DMS79 treated with DMSO at 0.1 percent for 48 hours (cell line): ENCODE measurements at regions not wholly inside any gene's neighbourhood (a gene's known extent, or its start where the extent isn't known, plus 50 kb on each side); places are given as distances from the start of the nearest gene placed in this dataset.

Experiments
- DNase-seq: peaks from one replicate; lab custom pipeline; 2025; lab: John Stamatoyannopoulos, UW

DNA sequence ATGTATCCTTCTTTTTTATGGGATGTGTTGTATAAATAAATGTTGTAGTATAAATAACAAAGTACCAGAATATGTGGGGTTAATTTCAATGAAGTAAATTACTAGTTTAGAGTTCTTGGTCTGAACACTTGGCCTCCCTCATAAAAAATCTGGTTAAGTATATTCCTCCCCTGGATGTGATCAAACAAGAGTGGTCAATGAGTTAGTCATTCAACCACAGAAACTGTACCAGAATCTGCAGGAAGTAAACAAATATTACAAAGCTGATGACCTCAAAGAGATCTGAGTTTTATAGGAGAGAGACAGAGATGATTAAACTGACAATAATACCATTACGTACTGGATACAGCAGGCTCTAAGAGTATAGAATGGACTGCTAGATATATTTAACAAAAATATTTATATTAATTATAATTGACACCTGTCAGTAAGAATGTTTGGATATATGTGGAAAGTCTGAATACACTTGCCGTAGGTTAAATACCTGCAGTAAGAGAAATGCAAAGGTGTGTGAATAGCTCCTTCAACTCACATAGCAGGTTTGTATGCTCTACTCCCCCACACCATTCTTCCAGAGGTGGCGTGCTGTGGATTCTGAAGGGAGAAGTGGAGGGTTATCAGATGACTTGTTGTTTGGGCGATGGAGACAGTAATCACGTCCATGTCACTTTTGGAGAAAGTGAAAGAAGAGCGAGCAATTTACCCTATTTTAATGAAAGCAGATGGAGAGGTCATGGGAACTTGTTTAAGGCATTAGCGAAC lies 108.3 kb upstream of the LRATD1 start:
- DNase-seq = no peak

DNA sequence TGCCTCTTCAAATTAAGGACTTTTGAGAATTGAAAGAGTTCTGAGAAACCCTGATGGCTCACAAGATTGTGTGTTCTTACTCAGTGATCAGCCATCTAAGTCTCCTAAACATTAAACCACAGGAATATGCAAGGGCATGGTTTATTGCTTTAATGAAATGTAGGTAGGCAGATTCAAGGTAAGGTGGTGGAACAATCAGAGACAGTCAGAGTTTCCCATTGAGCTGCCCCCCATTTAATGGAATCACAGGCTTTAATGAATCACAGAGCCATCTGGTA lies 107.8 kb upstream of the LRATD1 start:
- no peak for DNase-seq

DNA sequence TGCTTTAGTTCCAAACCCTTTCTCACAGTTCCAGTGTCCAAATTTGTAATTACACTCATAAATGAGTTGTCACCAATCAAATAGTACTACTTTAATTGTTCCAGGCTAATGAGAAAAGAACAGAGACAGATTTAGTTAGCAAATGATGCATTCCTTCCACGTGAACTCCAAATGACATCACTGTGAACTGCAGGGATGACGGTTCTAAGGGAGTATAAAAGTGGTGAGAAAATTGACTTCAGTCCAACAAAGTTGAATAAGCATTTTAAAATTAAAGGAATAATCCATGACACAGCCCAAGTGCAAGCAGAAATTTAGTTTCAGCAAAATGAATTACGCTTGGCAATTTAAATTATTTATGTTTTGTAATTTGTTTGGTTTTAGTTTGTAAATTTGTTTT lies 102.0 kb upstream of the LRATD1 start:
- no peak for DNase-seq

DNA sequence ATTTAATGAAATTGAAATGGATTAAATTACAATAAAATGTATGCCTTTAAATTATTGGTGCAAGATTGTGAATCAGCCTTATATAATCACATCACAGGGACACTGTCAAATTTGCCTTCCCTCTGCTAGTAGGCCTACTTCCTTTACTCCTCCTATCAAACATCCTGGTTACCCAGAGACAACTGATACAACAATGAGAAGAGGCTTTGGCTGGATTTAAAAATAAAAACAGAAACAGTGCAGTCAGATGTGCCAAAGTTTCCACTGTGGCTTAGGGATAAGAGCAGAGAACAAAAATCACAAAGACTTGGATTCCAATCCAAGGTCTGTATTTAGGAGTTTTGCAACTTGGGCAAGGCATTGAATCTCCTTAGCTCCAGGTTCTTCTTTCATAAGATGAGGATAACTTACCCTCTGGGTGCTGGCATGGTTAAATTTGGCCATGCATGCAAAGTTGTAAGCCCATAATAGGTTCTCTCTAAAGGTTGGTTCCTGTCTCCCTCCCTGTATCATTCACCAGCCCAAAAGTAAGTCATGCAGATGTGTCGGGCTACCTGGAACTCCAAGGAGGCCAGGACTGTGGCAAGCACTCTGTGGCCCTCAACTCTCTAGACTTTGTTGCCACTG lies 99.3 kb upstream of the LRATD1 start:
- no peak for DNase-seq

DNA sequence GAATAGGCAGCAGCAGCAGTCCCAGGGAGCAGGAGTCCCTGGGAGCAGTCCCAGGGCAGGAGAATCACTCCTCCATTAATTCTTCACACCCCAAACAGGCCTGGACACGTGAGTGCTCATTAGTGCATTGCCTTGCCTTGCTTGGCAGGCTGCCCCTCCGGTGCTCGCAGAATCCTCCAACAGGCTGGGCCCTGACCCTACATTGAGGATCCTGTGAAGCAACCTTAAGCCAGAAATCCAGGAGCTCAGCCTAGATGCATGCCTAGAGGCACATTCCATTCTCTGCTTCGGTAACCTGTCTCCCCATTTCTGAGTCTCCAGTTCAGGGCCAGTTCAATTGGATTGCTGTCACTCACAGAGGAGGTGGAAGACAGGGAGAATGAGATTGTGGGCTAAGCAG lies 97.4 kb upstream of the LRATD1 start:
- peak; percentile 17 for DNase-seq

DNA sequence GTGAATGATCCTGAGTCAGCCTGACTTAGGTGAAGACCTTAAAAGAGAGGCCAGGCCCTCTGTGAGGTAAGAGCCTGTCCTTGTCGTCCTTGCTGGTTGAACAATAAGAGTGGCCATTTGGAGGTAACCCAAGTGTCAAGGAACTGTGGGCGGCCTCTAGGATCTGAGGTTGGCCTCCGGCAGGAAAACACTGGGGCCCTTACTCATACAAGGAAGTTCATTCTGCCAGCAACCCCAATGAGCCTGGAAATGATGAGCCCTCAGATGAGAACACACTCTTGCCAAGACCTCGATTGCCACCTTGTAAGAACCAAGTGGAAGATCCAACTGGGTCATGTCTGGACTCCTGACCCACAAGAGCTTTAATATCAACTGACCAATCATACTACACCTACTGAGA lies 95.5 kb upstream of the LRATD1 start:
- DNase-seq = no peak

DNA sequence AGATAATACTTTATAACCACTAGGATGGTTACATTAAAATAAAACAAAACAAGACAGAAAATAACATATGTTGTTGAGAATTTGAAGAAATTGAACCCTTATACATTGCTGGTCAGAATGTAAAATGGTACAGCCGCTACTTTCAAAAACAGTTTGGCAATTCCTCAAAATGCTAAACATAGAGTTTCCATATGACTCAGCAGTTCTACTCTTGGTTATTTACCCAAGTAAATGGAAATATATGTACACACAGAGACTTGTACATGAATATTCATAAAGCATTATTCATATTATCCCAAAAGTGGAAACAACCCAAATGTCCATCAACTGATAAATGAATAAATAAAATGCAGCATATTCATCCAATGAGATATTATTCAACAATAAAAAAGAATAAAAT lies 92.5 kb upstream of the LRATD1 start:
- no peak for DNase-seq

DNA sequence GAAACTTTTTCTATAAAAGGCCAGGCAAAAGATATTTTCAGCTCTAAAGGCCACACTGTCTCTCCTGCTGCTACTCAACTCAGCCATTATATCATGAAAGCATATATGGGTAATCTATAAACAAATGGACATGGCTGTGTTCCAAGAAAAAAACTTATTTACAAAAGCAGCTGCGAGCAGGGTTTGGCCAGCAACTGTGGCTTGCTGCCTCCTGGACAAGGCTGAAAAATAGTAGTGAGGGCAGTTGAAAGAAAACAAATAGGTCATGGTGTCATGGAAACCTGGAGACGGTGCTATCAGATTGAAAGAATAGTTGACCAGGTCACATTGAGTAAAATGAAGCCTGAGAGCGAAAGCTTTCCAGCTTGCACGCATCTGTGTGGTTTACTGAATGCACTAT lies 89.2 kb upstream of the LRATD1 start:
- DNase-seq = no peak

DNA sequence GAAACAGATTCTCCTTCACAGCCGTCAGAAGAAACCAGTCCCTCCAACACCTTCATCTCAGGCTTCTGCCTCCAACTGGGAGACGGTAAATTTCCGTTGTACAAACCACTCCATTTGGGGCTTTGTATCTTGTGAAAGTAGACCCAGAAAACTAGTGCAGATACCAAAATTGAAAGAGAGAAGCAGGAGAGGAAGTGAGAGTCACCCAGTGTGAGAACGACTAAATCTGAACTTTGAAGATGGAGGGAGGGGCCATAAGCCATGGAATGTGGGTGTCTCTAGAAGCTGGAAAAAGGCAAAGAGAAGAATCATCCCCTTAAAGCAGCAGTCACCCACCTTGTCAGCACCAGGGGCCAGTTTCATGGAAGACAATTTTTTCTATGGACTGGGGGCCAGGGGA lies 88.3 kb upstream of the LRATD1 start:
- no peak for DNase-seq

DNA sequence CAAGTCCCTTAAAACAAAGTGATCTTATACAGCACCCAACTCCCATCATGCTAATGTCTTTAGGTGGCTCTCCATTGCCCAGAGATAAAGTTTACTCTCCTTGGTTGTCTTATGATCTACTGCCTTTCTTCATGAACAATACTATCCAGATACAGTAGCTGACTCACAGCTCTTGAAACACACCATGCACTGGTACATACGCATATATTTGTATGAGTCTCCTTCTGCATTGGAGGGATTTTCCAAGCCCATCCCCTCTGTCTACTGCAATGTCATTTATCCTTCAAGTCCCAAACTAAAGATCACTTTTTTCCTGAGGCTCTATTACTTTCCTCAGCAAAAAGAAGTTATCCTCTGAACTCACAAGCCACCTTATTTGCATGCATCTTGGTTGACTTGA lies 84.7 kb upstream of the LRATD1 start:
- no peak for DNase-seq

DNA sequence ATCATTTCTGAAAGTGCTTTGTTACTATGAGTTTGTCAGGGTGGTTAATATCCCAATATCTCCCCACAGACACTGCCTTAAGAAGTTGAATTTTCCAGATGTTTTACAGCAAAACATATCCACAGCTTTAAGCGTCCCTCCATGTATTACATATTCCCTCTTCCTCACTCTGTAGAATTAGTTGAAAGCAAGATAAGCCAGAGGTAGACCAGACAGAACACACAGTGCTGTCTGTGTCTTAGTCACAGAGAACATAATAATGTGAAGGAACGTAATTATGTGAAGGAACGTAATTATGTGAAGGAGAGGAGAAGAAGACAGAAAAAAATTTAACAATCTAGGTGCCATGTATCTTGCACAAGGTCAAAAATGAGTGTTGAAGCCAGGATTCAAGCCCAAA lies 81.9 kb upstream of the LRATD1 start:
- no peak for DNase-seq

DNA sequence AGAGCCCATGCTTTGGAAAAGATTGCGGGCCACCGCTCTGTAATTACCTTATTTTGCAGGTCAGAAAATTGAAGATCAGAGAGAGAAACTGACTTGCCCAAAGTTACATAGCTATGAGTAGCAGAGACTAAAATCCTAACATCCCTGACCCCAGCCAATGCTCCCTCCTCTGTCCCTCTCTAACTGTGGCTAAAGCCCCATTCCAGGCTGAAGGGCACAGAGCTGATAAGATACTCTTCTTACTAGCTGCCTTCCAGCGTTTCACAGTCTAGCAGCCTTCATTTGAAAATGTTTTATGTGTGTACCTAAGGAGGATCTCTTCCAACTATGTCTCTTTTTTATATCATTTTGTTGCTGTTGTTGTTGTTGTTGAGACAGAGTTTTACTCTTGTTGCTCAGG lies 81.4 kb upstream of the LRATD1 start:
- DNase-seq = no peak

DNA sequence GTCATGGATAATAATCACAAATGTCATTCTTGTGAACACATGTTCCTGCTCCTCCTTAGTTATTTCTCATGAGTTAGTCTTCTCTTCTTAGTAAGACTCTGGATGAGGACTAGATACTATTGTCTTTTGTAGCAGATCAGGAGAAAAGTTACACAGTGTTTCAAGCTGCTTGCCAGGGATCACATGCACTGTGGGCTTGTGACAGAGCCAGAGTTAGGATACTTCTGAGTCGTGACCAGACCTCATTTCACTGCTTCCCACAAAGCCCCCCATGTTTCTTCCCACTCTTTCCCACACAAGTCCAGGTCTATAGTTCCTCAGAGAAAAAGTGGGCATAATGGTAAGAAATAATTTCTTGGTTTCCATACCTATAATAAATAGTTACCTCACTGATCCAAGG lies 80.2 kb upstream of the LRATD1 start:
- no peak for DNase-seq

DNA sequence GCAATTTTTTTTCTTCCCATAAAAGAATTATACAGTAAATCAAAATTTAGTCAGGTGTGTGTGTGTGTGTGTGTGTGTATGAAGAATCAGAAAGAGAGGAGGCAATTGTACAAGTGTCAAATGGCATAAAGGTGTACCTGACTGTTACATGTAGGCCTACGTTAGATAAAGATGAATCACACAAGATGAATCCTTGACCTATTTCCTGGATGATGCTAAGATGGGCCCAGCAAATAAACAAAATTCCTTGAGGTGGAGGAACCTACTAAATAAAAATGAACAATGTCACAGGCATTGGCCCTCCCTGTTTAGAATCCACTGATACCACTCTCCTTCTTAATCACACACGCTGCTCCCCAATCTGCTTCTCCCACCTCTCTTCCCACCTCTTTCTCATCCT lies 79.7 kb upstream of the LRATD1 start:
- no peak for DNase-seq

DNA sequence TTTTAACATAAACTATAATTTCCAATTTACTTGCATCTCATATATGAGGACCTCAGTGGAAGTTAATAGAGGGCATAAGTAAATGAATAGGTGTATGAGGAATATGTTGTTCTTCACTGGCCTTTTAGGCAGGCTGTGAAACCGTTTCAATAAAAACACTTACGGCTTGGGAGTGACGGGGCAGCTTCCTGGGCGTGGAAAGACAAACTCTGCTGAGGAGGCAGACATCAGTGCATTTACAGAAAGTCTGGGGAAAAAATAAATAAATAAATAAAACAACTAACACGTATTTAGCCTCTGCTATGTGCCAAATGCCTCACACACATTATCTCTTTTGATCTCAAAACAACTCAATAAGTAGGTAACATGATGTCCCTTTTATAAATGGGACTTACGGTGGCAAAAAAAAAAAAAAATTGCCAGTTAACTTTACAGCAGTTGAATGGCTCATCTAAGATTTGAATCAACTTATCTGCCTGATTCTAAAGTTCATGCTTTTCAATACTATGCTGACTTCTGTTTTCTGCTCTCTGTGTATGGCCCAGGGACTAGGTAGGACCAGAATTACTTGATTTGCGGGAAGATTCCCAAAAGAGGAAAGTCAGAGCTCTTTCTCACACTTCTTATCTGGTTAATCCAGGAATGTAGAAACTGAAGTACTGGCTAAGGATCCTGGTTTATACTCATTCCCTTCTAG lies 77.5 kb upstream of the LRATD1 start:
- DNase-seq = no peak

DNA sequence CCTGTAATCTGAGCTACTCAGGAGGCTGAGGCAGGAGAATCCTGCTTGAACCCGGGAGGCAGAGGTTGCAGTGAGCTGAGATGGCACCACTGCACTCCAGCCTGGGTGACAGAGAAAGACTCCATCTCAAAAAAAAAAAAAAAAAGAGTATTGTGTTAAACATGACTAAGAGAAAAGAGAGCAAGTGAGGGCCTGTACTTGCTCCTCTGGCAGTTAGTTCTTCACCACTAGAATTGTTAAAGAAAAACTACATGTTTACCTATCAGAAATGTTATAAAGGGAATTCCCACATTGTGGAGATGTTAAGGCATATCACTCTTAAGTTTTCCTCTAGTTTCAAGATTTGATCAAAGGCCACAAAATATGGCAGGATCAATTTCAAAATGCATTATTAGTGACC lies 75.4 kb upstream of the LRATD1 start:
- DNase-seq = no peak

DNA sequence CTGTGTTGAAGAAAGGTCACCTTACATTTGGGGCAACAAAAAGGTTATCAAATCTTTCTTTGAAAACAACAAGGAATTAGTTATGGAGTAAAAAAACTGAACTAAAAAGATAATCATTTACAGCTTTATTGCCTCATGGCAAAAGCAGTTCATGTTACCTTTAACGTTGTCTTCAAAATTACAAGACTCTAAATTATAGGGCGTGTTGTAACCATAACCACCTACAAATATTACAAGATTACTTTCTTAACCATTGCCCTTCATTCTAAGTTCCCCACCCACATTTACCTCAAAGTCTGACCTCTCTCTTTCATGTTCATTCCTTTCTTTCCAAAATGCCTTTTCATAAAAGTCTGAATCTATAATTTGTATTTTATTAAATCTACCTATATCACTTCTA lies 74.6 kb upstream of the LRATD1 start:
- DNase-seq = no peak

DNA sequence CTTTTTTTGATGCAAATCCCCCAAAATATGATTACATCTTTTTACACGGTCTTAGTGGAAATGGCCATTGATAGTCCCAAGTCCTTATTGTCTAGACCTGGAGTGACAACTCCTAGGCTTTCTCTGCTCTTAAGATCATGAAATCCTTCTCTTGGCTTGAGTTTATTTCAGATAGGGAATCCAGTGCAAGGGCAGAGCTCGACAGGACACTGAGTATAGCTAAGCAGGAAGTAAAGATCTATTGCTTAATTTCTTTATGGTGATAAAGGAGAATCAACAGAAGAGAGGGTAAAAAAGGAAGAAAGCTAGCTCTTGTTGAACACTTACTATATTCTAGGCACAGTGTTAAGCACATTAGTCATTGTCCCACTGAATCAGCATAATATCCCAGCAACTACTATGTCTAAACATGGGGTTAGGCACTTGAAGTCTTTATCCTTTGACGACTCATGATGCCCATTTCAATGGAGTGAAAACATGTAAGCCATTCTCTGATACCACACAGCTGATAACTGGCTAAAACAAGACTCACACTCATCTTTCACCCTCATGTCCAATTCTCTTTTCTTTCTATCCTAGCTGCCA lies 74.1 kb upstream of the LRATD1 start:
- DNase-seq = no peak

DNA sequence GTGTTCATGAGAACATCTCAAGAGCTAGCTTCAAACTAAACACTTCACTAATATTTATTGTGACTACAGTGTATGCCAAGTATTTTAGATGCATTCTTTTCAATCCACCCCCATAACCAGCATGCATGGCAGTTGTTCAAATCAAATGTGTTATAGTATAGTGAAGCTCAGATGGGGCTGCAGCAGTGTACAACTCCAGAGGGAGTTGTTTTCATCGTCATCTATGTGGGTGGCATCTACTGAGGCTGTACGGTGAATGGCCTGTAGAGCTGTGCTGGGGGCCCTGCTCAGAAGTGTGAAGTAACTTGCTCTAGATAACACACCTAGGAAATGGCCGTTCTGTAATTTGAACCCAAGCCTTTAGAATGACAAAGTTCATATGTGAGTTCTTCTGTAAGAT lies 71.8 kb upstream of the LRATD1 start:
- no peak for DNase-seq

DNA sequence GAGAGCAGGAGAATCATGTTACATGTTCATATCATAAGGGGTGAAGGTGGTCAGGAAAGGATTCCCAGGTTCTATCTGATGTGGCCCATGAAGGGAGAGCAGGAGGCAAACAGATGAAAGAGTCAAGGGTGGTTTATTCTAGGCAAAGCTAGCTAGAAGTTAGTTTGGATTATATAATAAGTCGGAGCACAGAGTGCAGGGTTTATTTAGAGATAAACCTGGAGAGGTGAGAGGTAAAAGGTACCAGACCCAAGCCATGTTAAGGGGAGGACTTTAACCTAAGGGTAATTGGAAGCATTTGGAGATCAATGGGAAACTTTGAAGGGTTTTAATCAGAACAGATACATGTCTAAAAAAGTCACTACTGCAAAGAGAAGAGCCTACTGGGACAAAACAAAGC lies 69.2 kb upstream of the LRATD1 start:
- no peak for DNase-seq

DNA sequence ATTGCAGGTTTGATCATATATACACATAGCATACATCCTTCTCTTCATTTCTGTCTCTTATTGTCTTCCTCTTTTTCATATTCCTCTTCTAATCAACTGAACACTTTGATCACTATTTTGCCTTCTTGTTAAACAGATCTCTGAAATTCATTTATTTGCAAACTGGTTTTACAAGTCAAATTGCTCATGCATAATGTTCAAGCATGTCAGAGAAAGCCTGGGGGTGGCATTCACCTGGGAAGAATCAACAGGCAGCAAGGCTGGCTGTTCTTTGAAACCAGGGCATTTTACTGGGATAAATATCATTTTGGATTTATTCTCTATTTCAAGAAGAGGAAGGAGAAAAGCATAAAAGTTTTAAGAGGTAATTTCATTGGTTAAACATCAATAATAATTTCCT lies 66.9 kb upstream of the LRATD1 start:
- no peak for DNase-seq

DNA sequence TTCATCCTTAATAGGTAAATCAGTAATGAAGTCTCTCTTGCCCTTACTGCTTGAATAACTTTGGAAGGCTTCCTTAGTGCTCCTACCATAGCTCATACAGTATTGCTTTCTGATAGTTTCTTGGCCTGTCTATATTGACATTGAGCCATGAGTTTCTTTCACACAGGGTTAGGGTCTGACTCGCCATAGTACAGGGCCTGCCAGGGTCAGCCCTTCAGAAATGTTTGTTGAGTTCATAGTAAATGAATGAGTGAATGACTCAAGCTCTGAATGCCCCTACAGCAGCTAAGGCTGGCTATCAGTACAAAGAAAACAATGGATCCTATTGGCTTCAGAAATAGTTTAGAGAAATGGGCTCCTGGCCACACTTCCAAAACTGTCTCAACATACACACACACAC lies 65.0 kb upstream of the LRATD1 start:
- no peak for DNase-seq

DNA sequence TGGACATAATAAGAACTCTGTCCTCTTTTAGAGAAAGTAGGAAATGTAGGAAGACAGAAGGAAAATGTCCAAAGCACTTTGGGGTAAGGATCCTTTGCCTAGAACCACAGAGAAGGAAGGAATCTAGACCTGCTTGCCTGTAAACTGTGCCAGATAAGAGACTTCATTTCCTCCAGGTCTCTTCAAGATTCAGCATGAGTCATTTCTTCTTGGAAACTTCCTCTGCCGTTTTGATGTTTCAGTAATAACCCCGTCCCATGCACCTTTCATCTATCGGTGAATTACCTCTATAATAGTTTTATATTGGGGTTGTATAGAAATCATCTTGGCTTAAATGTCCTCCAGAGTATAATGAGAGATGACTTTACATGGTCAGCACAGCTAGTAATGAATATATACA lies 63.2 kb upstream of the LRATD1 start:
- no peak for DNase-seq
